ENCODE measurements at regions not wholly inside any gene's neighbourhood (a gene's known extent, or its start where the extent isn't known, plus 50 kb on each side); places are given as distances from the start of the nearest gene placed in this dataset.

- no peak for TF ChIP-seq CTCF (IDR thresholded peaks at IDR 0.05)
- H3K27ac ChIP-seq, result no peak overlapping the region
- no peaks in the 10 kb centered on the region for H3K27me3 ChIP-seq (replicated peaks; ENCODE audit: insufficient read depth)
- peaks cover 3% of the 10 kb centered on the region for H3K9me3 ChIP-seq
- H3K4me1 ChIP-seq (ENCODE audit: control insufficient read depth in 1 of 2, low read depth in 2 of 2), result no peaks in the 10 kb centered on the region
- ATAC-seq (ENCODE audit: insufficient number of reproducible peaks, low FRiP score, low read depth), result no peak
- DNase-seq (ENCODE audit: low spot score), result no peak
- no peaks in the 10 kb centered on the region for H3K36me3 ChIP-seq
- H3K4me3 ChIP-seq, result no peak overlapping the region
These were observed 220.0 kb downstream of the FAM43A start for GRCh38 chr3:194905696-194906095.

GRCh38 chr3:194906229-194906629 lies 220.5 kb downstream of the FAM43A start:
- DNase-seq (ENCODE audit: low spot score), result no peak

GRCh38 chr3:194906970-194907629 lies 221.4 kb downstream of the FAM43A start:
- Histone ChIP-seq H3K4me1 (ENCODE audit: control insufficient read depth in 1 of 2, low read depth in 2 of 2) (no peaks in the 10 kb centered on the region), H3K27me3 (replicated peaks; ENCODE audit: insufficient read depth) (no peaks in the 10 kb centered on the region), H3K9me3 (peaks cover 3% of the 10 kb centered on the region), H3K27ac (no peak overlapping the region), H3K4me3 (no peak overlapping the region), H3K36me3 (no peaks in the 10 kb centered on the region)
- ATAC-seq (ENCODE audit: insufficient number of reproducible peaks, low FRiP score, low read depth) (no peak), DNase-seq (ENCODE audit: low spot score) (no peak)
- no peak for TF ChIP-seq CTCF (IDR thresholded peaks at IDR 0.05)

More at GRCh38 chr3:194906229-194906629, 220.5 kb downstream of the FAM43A start:
- ATAC-seq (ENCODE audit: insufficient number of reproducible peaks, low FRiP score, low read depth), result no peak
- Histone ChIP-seq H3K9me3 (peaks cover 3% of the 10 kb centered on the region), H3K36me3 (no peaks in the 10 kb centered on the region), H3K27ac (no peak overlapping the region), H3K27me3 (replicated peaks; ENCODE audit: insufficient read depth) (no peaks in the 10 kb centered on the region), H3K4me3 (no peak overlapping the region), H3K4me1 (ENCODE audit: control insufficient read depth in 1 of 2, low read depth in 2 of 2) (no peaks in the 10 kb centered on the region)
- no peak for TF ChIP-seq CTCF (IDR thresholded peaks at IDR 0.05)

- ATAC-seq (ENCODE audit: insufficient number of reproducible peaks, low FRiP score, low read depth) (no peak), DNase-seq (ENCODE audit: low spot score) (no peak)
- Histone ChIP-seq H3K9me3 (peaks cover 3% of the 10 kb centered on the region), H3K27ac (no peak overlapping the region), H3K4me1 (ENCODE audit: control insufficient read depth in 1 of 2, low read depth in 2 of 2) (no peaks in the 10 kb centered on the region), H3K4me3 (no peak overlapping the region), H3K27me3 (replicated peaks; ENCODE audit: insufficient read depth) (no peaks in the 10 kb centered on the region), H3K36me3 (no peaks in the 10 kb centered on the region)
- TF ChIP-seq CTCF (IDR thresholded peaks at IDR 0.05), result no peak
These were observed 222.1 kb downstream of the FAM43A start for GRCh38 chr3:194907811-194908210.

GRCh38 chr3:194908496-194908895 lies 222.8 kb downstream of the FAM43A start:
- Histone ChIP-seq H3K4me1 (ENCODE audit: control insufficient read depth in 1 of 2, low read depth in 2 of 2) (no peaks in the 10 kb centered on the region), H3K9me3 (peaks cover 3% of the 10 kb centered on the region), H3K36me3 (no peaks in the 10 kb centered on the region), H3K27ac (no peak overlapping the region), H3K4me3 (no peak overlapping the region), H3K27me3 (replicated peaks; ENCODE audit: insufficient read depth) (no peaks in the 10 kb centered on the region)
- DNase-seq (ENCODE audit: low spot score), result no peak
- TF ChIP-seq CTCF (IDR thresholded peaks at IDR 0.05), result no peak
- ATAC-seq (ENCODE audit: insufficient number of reproducible peaks, low FRiP score, low read depth), result no peak

All from thoracic aorta (tissue), 2 donors.